Kidney tubule cell (primary cell): ENCODE measurements at regions not wholly inside any gene's neighbourhood (a gene's known extent, or its start where the extent isn't known, plus 50 kb on each side); places are given as distances from the start of the nearest gene placed in this dataset.
"Not testable (repeated sequence)": the region's sequence is repeated elsewhere in the genome, so short reads cannot be mapped to it uniquely, and the experiment has no call there.

Experiments used
- DNase-seq: peaks from one replicate; pipeline ENCODE4 v3.0.0-alpha.2; 2018; ENCODE audit warnings: low spot score

- no peak for DNase-seq
Observed at GRCh38 chr1:9466780-9467758, 72.2 kb upstream of the SLC25A33 start.

GRCh38 chr1:9469882-9470281, 69.4 kb upstream of the SLC25A33 start:
- DNase-seq: not testable (repeated sequence)

DNA sequence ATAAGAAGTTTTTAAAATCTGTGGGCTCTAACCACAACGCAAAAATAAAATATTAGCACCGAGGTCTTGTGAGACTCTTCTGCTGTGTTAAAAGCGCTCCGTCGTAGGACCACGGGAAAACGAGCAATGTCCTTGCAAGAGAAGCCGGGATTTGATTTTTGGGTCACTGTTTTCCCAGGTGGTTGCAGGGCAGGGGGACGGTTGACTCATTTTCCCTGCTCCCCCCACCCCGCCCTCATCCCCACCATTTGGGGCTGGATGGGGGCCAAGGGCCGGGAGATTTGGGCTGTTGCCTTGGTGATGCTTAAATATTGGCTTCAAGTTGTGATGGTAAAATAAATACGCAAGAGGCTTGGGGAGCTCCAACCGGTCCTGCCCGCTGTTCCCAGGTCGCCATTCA, 67.6 kb upstream of the SLC25A33 start:
- no peak for DNase-seq

DNA sequence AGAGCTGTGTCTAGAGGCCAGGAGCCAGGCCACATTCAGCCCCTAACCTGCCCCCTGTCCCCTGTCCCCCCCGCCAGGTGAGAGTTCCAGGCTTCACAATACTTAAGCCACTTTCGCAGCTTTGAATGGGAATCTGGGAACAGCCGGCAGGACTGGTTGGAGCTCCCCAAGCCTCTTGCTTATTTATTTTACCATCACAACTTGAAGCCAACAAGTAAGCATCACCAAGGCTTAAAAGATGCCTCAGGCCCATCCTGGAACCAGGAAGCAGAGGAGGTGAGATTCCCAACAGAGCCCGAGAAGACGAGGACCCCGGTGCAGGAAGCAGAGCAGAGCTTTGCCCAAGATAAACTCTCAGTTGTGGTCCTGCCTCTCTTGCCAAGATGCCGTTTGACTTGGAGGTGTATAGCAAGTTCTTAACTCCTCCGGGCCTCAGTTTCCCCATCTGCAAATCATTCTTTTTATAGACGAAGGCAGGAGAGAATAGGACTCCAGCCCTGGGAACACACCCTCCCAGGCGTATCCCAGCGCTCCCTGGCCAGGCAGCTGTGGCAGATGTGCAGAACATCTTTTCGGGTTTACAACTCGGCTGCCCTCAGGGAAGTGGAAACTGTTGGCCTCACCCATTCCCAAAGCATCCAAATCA, 66.8 kb upstream of the SLC25A33 start:
- no peak for DNase-seq

- peak; percentile 66 for DNase-seq
Observed at GRCh38 chr1:9473032-9473807, 66.0 kb upstream of the SLC25A33 start.

DNA sequence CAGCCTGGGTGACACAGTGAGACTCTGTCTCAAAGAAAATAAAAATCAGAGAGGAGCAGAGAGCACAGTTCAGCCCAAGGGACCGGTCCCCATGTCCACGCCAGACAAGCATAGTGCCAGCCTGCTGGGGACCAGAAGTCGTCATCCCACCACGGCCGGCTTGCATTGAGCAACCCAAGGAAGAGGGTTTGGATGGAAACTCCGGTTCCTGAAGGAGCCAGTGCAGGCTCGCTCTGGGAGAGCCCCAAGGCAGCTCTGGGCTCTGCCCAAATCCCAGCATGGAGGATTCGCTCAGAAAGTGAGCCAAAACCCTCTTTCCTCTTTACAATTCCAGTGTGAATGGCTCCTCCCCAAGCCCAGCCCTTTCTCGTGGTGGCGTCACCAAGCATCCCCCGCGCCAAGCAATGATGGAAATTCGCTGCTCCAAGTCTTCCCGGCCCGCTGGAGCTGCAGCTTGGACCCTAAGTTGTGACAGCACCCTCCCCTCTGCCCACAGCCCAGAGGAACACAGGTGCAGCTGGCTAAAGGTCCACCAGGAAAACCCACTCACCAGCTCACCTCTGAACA, 64.1 kb upstream of the SLC25A33 start:
- no peak for DNase-seq

DNA sequence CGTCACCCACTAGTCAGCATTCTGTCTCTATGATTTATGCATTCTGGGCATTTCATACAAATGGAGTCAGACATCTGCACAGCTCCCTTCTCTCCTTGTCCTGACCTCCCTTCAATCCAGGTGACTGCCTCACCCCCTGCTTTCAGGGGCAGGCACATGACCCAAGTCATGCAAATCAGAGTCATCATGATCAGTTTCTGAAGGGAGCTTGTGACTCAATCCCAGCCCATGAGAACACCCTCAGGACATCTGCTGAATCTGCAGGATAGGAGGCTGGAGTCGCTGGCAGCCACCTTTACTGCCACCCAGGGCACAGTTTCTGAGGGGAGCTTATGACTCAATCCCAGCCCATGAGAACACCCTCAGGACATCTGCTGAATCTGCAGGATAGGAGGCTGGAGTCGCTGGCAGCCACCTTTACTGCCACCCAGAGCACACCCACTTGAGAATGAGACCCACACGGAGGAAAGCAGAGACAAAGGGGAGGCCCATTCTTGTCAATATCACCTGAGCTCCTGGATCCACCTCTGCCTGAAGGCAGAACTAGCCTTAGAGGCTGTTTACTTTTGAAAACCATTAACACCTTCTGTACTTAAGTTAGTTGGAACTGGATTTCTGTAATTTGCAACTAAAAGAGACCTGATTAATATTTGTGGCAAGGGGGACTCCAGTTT, 62.3 kb upstream of the SLC25A33 start:
- DNase-seq: peak; percentile 96

GRCh38 chr1:9477535-9477934, 61.7 kb upstream of the SLC25A33 start:
- no peak for DNase-seq

DNA sequence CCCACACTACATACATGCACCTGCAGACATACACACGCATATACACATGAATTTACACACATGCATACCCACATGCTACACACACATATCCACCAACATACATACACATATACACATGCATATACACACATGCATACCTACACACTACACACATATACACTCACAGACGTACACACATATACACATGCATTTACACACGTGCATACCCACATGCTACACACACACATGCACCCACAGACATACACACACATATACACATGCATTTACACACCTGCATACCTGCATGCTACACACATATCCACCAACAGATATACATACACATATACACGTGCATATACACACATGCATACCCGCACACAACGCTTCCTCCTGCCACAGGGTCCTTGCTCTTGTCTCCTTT, 61.2 kb upstream of the SLC25A33 start:
- DNase-seq: no peak

- DNase-seq: no peak
Observed at GRCh38 chr1:9481048-9481447, 58.2 kb upstream of the SLC25A33 start.

GRCh38 chr1:9482403-9482802, 56.9 kb upstream of the SLC25A33 start:
- no peak for DNase-seq

DNA sequence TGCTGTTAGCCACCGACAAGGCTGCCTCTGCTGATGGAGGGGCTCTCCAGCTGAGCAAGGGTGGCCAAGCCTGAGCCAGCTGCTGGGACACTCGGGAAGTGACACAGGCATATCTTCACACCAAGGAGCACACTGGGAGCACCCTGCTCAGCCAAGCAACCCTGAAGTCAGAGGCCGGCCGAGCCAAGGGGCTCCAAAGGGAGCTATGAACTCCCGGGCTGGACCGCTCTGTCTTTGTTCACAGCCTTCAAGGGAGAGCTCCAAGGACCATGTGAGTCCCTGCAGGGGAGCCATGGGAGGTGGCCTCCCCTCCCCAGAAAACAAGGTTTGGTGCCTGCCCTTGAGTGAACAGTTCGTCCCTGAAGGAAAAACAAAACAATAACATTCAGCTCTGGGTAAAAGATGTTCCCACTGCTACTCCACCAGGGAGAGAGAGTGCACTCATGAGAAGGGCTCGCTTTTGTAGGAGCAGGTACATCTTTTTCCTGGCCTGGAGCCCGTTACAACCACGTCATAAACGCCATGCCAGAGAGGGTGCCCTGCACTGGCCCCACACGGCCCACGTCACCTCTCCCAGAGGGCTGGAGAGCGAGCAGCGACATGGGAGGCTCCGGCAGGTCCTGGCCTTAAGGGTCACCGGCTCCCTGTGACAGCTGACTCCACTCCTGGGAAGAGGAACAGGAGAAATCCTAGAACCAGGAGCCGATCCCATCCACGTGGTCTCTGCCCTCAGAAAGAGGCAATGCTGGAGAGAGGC, 56.3 kb upstream of the SLC25A33 start:
- no peak for DNase-seq

DNA sequence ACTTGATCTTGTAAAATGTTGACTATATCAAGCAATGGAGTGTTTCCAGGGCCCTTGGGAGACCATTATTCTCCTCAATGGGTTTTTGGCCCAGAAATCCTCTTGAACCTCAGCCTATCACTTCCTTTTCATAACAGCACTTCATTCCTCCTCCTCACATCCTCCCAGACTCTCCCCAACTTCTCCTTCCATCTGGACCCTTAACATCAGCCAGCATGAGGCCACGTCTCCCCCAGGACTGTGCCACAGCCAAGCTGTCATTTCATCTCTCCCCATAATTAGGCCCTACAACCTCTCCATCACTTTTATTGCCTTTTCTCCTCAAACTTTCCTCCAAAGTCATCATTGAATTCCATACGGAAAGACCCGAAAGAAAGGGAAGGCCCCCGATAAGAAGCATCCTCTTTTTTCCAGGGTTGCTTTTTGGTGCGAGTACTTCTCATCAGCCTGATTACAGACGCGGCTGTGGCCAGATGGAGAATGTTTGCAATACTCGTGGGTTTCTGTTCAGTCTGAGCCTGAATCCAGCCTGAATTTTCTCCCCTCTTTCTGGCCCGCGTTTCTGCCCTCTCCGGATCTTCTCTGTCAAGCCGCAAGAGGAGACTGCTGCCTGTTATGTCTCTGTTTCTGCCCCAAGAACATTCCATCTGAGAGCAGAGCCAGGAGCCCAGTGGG, 52.7 kb upstream of the SLC25A33 start:
- no peak for DNase-seq
